ENCODE measurements at regions not wholly inside any gene's neighbourhood (a gene's known extent, or its start where the extent isn't known, plus 50 kb on each side); places are given as distances from the start of the nearest gene placed in this dataset.
"Not testable (repeated sequence)": the region's sequence is repeated elsewhere in the genome, so short reads cannot be mapped to it uniquely, and the experiment has no call there.

DNA sequence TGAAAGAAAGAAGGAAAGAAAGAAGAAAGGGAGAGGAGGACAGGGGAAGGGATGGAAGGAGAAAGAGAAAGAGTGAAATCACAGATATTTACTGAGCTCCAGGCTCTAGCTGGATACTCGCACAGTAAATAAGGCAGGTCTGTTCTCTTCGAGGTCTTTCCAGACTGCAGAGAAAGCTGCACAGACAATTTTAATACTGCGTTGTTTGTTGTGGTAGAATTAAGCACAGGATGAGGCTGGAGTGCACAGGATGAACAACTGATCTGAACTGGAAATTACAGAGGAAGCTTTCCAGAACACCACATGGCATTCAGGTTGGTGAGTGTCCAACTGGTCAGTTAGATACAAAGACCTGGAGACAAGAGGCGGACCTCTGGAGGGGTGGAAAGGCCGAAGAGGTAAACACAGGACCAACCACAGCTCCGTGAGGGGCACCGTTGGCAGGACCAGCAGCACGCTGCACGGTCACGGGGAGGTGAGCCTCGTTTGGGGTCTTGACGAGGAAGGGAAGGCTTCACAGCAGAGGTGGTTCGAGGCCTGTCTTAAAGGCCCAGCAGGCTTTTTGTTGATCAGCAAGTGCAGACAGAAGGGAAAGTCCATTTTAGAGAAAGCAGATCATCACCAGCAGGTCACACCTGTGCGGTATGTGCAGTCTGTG lies 121.7 kb downstream of the ATP6V0E2 start:
- DNase-seq (ENCODE audit: low read depth in 2 of 2) = not testable (repeated sequence)

DNA sequence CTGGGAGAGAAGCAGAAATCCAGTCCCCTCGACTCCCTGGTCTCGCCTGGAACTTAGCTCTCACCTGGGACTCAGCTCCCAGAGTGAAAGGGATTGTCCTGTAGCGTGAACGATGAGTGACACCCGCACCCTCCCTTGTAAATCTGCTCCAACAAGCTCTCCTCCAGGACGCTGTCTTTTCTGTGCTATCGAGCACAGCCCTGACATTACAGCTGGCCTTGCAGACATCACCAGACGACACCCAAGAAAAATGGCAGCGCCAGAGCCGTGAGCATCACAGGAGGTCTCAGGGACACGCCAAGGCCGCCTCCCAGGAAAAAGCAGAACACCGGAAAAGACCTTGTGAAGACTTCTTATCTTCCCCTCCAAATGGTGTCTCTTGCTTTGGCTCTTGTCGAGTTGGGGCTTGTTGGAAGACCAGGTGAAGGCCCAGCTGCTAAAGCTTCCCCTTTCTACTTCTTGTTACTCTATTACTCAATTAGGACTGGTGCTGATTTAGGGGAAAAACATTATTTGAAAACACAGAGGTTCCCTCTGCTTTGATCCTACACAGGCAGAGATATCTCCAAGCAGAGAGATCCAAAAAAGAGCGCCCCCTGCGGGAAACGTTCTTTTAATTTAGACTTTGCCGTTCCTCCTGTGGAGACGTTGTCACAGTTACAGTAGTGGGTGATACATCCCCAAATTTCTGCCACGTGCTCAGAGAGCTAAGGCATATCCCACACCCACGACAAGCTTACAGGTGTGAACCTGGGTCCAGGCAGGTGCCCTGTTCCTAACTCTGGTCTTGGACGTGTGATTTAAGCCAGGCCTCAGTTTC lies 127.2 kb downstream of the ATP6V0E2 start:
- not testable (repeated sequence) for DNase-seq (ENCODE audit: low read depth in 2 of 2)

DNA sequence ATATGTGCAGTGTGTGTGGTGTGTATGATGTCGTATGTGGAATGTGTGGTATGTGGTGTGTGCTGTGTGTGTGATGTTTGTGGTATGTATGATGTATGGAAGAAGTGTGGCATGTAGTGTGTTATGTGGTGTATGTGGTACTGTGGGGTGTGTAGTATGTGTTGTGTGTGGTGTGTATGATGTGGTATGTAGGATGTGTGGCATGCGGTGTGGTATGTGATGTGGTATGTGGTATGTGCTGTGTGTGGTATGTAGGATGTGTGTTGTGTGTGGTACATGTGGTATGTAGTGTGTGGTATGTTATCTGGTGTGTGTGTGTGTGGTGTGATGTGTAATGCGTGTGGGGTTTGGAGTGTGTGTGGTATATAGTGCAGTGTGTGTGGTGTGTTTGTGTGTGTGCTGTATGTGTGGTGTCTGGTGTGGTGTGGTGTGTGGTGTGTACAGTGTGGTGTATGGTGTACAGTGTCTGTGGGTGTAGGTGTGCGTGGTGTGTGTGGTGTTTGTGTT lies 129.6 kb downstream of the ATP6V0E2 start:
- DNase-seq (ENCODE audit: low read depth in 2 of 2) = no peak

DNA sequence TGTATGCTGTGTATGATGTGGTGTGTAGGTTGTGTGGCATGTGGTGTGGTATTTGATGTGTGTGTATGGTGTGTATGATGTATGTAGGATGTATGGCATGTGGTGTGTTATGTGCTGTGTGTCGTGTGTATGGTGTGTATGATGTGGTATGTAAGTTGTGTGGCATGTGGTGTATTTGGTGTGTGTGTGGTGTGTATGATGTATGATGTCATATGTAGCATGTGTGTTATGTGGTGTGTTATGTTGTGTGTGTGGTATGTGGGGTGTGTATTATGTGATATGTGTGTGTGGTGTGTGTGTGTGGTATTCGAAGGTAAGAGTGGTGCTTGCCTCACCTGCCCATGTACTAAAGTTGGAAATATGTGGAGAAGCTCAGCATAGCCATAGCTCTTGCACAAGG lies 130.2 kb downstream of the ATP6V0E2 start:
- DNase-seq (ENCODE audit: low read depth in 2 of 2) = not testable (repeated sequence)

DNA sequence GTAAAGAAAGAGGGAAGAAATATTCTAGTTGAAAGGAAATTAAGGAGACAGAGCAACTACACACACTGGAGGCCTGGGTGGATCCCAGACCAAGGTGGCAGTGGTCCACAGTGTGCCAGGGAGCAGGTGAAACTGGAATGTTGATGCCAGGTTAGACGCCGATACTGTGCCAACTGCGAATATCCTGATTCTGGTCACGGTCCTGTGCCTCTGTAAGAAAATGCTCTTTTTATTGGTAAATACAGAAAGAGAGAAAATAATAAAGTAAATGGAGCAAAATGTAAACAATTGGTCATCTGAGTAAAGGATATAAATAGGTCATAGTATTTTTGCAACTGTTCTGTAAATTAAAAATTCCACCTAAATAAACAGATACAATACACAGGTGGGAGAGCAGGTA lies 131.1 kb downstream of the ATP6V0E2 start:
- not testable (repeated sequence) for DNase-seq (ENCODE audit: low read depth in 2 of 2)

DNA sequence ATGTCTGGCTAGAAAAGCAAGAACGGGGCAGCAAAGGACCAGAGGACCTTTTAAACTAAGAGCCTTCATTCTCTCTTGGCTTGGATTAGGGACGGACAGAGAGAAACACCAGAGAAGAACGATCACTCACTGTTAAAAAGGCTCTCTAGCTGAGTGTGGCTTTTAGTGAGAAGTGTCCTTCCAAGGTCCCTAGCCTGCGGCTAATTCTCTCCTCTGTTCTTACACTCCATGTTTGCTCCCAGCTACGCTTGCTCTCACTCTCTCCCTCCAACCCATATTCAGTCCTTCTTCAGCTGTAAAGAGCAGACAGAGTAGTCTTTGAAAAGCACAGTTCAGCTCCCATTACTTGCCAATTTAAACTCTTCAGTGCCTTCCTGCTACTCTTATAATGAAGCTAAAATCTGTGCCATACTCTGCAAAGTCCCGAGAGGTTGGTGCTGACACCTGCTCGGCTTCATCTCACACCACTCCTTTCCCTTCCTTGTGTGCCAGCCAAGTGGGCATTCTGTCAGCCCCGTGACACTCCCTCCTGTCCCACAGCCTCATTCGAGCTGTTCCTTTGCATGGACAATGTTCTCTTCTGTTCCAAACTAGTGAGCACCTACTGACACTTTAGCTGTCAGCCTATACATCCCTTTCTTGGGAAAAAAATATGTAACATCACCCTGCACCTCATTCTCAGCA lies 136.0 kb downstream of the ATP6V0E2 start:
- not testable (repeated sequence) for DNase-seq (ENCODE audit: low read depth in 2 of 2)

DNA sequence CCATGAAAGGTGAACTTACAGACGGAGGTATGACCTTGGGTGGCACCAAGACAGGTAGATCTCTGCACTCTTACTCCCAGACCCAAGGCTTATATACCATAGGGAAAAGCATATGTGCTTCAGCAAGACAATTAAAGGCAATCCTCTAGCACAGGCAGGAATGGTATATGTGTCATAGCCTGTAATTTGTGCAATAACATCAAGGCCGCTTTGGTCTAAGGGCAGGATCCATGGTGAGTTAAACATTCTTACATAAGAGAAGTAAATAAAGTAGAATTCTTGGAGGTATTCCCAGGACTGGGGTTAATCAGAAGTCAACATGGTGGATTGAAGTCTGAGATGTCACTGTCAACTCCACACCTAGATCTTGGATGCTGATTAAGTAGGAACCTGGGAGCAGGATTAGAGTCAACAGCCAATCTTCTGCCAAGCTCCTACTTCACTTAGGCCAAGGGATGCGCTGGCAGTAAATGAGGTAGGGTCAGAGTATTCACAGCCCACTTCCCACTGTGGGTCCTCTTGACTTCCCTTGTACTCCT lies 143.0 kb downstream of the ATP6V0E2 start:
- DNase-seq (ENCODE audit: low read depth in 2 of 2) = not testable (repeated sequence)

DNA sequence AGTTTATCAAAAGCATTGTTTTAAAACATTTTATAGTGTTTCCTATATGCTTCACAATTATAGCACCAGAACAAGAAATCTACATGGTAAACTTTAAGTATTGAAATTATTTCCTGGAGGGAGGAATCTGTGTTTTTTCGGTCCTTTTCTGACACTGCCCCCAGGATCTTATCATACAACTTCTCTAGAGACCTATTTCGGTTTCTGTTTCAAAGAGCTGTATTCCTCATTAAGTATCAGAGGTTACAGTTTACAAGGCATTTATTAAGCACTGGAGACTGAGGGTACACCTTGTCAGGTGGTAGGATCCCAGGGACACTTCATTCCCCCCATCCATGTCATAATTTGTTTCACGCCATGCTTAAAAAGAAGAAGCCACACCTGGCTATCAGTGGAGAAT lies 146.4 kb downstream of the ATP6V0E2 start:
- DNase-seq (ENCODE audit: low read depth in 2 of 2) = not testable (repeated sequence)

DNA sequence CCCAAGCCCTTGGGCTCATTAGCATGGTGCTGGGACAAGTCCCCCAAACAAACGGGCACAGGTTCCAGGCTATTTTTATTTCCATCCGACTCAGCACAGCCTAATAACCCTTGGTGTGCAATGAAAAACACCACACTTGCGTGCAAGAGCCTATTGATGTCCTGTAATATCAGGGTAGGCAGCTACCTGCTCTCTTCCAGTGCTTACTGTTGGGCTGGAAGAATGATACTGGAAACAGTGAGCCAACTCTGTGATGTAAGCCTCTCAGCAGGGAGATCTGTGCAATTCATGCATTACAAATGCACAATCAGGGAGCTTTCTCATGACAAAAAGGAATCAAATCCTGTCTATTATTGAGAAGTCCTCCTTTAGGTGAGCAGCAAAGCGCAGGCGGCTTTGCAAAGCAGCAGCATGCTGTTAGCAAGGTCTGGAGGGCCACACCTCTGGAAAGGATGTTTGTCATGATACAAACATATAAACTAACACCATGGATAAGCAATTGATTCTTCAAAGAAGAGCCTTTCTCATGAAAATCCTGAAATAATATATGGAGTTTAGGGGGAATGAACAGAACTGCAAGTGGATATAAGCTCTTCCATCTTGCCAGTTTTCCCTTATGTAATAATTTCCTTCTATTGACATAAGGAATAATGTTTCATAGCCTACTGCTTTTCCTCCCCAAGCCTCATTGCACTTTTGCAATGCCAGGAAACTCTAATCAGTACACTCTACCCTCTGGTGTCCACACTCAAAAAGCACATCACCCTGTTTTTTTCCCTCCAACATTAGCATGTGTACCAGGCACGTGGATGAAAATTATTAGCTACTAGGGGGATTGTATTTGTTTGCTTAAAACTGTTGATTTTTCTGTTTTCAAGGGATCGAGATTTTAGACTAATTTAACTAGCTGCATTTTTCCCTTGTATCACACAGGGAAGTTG lies 151.1 kb downstream of the ATP6V0E2 start:
- not testable (repeated sequence) for DNase-seq (ENCODE audit: low read depth in 2 of 2)

DNA sequence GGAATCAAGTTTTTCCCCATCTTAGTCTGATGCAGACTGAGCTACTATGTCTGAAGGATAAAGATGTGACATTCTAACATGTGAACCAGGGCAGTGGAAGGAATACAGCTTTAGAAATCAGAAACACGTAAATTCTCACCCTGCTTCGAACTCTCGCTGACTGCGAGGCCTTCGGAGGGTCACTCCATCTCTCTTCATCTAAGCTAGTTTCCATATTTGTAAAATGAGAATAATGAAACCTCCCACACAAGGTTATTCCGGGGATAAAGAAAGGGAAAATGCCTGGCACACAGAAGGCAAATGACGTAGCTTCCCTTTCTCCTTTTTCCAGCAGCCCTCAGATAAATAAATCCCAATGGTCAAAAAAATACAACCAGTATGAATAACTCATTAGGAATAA lies 152.0 kb downstream of the ATP6V0E2 start:
- not testable (repeated sequence) for DNase-seq (ENCODE audit: low read depth in 2 of 2)

DNA sequence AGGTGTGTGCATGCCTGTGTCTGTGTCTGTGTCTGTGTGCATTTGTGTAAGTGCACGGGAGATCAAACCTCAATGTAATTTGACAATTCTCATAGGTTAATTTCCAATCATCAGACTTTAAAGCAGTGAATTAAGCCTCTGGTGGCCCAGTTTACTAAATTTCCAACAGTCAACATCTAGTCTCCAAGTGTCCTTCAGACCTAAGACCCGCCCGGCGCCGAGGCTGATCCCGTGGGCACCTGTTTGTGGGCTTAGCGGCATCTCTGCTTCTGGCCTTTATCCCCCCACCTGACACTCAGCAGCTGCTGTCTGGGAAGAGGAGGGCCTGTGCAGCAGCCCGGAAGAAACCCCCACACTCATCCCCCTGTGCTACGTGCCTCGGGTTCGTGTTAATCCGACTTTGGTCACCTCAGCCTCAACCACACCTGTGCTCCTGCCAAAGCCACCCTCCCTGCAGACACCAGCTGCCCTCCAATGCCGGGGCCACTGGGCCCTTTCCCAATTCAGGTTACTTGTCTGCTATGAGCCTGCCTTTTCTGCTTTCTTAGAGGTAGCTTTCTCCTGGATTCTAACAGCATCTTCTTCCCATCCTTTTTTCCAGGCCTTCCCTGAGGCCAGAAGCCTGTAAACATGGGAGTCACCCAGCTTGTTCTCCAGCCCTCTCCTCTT lies 154.7 kb downstream of the ATP6V0E2 start:
- DNase-seq (ENCODE audit: low read depth in 2 of 2) = not testable (repeated sequence)

DNA sequence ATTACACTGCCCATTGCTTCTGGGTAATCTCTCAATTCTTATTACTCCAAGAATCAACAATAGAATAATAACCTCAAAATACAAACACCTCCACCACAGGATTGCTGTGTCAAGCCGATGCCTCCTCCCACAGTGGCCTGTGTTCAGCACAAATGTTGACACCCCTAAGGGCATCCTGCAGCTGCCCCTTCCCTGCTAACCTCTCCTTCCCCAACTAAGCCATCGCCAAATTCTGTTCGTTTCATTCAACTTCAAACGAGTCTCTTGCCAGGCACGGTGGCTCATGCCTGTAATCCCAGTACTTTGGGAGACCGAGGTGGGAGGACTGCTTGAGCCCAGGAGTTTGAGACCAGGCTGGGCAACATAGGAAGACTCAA lies 155.2 kb downstream of the ATP6V0E2 start:
- DNase-seq (ENCODE audit: low read depth in 2 of 2) = not testable (repeated sequence)

DNA sequence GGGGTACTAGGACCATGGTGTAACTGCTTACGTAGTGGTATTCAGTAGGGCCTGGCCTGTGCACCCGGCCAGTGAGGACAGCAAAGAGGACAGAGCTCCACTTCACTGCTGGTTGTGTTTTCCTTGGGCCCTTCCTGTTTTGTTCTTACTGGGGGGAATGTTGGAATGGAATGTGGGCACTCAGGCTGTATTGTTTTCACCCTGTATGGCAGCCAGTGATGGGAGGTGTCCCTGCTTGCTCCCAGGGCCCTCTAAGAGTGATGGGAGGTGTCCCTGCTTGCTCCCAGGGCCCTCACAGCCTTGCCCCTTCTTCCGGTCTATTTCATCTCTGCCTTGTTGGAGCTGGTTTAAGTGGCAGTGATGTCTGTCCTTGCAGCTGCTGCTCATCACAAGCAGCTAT lies 158.0 kb downstream of the ATP6V0E2 start:
- DNase-seq (ENCODE audit: low read depth in 2 of 2) = not testable (repeated sequence)

DNA sequence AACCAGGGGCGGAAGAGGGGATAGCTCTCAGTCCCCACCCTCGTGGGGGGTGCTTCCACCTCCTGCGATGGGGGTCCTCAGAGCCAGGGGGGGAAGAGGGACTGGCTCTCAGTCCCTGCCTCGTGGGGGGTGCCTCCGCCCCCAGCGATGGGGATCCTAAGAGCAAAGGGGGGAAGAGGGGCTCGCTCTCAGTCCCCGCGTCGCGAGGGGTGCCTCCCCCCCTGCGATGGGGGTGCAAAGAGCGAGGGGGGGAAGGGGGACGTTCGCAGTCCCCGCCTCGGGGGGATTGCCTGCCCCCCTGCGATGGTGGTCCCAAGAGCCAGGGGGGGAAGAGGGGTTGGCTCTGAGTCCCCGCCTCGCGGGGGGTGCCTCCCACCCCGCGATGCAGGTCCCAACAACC lies 159.9 kb downstream of the ATP6V0E2 start:
- not testable (repeated sequence) for DNase-seq (ENCODE audit: low read depth in 2 of 2)

DNA sequence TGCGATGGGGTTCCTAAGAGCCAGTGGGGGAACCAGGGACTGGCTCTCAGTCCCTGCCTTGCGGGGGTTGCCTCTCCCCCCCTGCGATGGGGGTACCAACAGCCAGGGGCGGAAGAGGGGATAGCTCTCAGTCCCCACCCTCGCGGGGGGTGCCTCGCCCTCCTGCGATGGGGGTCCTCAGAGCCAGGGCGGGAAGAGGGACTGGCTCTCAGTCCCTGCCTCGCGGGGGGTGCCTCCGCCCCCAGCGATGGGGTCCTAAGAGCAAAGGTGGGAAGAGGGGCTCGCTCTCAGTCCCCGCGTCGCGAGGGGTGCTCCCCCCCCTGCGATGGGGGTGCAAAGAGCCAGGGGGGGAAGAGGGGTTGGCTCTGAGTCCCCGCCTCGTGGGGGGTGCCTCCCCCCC lies 162.0 kb downstream of the ATP6V0E2 start:
- not testable (repeated sequence) for DNase-seq (ENCODE audit: low read depth in 2 of 2)

DNA sequence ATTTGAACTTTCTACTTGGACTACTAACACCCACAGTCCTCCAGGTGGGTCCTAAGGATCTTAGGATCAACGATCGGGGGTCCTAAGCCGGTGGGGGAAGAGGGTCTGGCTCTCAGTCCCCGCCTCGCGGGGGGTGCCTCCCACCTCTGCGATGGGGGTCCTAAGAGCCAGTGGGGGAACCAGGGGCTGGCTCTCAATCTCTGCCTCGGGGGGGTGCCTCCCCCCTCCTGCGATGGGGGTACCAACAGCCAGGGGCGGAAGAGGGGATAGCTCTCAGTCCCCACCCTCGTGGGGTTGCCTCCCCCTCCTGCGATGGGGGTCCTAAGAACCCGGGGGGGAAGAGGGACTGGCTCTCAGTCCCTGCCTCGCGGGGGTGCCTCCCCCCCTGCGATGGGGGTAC lies 165.3 kb downstream of the ATP6V0E2 start:
- DNase-seq (ENCODE audit: low read depth in 2 of 2) = not testable (repeated sequence)

DNA sequence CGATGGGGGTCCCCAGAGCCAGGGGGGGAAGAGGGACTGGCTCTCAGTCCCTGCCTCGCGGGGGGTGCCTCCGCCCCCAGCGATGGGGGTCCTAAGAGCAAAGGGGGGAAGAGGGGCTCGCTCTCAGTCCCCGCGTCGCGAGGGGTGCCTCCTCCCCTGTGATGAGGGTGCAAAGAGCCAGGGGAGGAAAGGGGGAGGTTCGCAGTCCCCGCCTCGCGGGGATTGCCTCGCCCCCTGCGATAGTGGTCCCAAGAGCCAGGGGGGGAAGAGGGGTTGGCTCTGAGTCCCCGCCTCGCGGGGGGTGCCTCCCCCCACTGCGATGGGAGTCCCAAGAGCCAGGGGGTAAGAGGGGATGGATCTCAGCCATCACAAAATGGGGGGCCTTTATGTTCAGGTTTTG lies 168.5 kb downstream of the ATP6V0E2 start:
- DNase-seq (ENCODE audit: low read depth in 2 of 2) = not testable (repeated sequence)

DNA sequence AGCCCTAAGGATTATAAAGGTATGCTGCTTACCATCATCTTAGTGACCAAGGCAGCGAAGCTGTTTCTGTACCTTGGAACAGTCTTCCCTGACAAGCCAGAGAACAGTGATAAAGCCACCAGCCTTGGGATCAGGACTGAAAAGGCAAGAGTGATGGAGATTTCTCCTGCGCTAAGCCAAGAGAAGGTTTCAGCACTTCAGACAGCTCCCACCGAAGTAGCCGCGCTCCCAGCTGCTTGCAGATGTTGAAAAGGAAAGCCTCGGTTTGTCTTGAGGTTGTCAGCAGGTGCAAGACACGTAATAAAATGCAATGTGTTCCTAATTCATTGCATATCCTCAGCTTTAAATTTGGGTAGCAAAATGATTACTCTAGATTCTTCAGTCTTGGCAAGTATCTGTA lies 171.0 kb downstream of the ATP6V0E2 start:
- not testable (repeated sequence) for DNase-seq (ENCODE audit: low read depth in 2 of 2)

DNA sequence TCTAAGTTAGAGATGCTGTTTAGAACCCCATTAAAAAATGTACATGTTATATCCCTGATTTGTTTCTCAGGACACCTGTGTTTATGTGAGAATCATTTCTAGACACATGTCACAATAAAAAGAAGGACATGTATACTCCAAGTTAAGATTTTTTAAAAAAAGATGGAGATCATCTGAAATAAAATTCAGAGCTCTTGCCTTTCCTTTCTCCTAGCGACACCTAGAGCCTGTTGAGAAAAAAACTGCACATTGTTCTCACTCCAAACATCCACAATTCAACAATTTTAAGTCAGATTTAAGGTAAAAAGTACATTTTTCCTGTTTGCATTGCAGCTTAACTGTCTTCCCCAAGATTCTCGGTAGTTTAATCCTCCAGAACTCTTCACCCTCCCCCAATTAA lies 171.8 kb downstream of the ATP6V0E2 start:
- DNase-seq (ENCODE audit: low read depth in 2 of 2) = not testable (repeated sequence)

All from activated CD8-positive, alpha-beta memory T cell treated with anti-CD3 and anti-CD28 coated beads for 4 hours (primary cell).